Calu3 (cell line): ENCODE measurements at regions not wholly inside any gene's neighbourhood (a gene's known extent, or its start where the extent isn't known, plus 50 kb on each side); places are given as distances from the start of the nearest gene placed in this dataset.

Experiments
- BruUV-seq: library from RNA; stranded (reverse); fragments of 400-500 nt; replicated peaks from 2 replicates; lab custom pipeline; 2021; lab: Mats Ljungman, UMichigan
- CTCF ChIA-PET: fragments of 300-600 bp; sonication (Branson Sonifier 250); formaldehyde crosslinking; loops from one replicate; lab custom pipeline; 2022; ENCODE audit warnings: antibody characterized with exemption; lab: Charles Lee
- DNase-seq: peaks from one replicate; pipeline ENCODE4 v3.0.0; 2022
- H3K27ac Mint-ChIP-seq: one replicate; pipeline ENCODE4 v1.8.0; 2022; ENCODE audit warnings: mixed read lengths; ENCODE audit not compliant: unreplicated experiment
- H3K27me3 Mint-ChIP-seq: one replicate; pipeline ENCODE4 v1.8.0; 2022; ENCODE audit warnings: mixed read lengths; ENCODE audit not compliant: unreplicated experiment
- H3K36me3 Mint-ChIP-seq: one replicate; pipeline ENCODE4 v1.8.0; 2022; ENCODE audit warnings: mild to moderate bottlenecking, moderate library complexity, mixed read lengths; ENCODE audit not compliant: insufficient read depth, unreplicated experiment
- H3K4me1 Mint-ChIP-seq: one replicate; pipeline ENCODE4 v1.8.0; 2022; ENCODE audit warnings: mild to moderate bottlenecking, low read depth, mixed read lengths; ENCODE audit not compliant: unreplicated experiment
- H3K4me3 Mint-ChIP-seq: one replicate; pipeline ENCODE4 v1.8.0; 2022; ENCODE audit warnings: mild to moderate bottlenecking, low read depth, moderate library complexity, mixed read lengths; ENCODE audit not compliant: unreplicated experiment
- H3K9me3 Mint-ChIP-seq: one replicate; pipeline ENCODE4 v1.8.0; 2022; ENCODE audit warnings: low read depth, mixed read lengths; ENCODE audit not compliant: unreplicated experiment
- intact Hi-C: fragments of 100-400 bp; cut with micrococcal nuclease; formaldehyde crosslinking; loops from one replicate; pipeline ENCODE4 v1.10.0; 2022; ENCODE audit not compliant: unreplicated experiment
- TF ChIP-seq, protein P1 (sequence below): fragments of 200-600 bp; IDR thresholded peaks from one replicate; pipeline ENCODE4 v1.8.0; 2022; ENCODE audit warnings: antibody characterized with exemption; ENCODE audit not compliant: unreplicated experiment

DNA sequence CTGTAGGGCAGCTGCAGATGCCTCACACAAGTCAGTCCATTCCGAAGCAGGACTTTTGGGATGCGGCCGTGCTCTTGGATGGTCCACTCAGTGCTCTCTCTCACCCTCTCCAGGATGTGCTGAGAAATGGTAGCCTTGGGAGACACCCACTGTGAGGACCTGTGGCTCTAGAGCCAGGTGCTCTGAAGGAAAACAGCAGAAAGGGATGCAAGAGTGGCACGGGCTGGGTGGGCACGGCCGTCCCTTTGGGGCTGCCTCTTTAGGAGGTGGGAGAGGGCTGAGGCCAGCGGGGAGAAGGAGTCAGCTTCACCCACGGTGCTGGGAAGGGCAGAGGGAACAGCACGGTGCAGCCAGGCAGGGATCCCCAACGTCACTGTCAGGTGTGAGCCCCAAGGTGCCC, 106.1 kb downstream of the RIPK4 start:
- Mint-ChIP-seq H3K27me3 (no peaks in the 10 kb centered on the region), H3K4me3 (no peak overlapping the region), H3K9me3 (no peaks in the 10 kb centered on the region), H3K27ac (no peak overlapping the region), H3K36me3 (peaks cover 4% of the 10 kb centered on the region), H3K4me1 (peaks cover 56% of the 10 kb centered on the region)
- CTCF ChIA-PET: no interaction called here
- no TSS peak for BruUV-seq
- no peak for DNase-seq
- intact Hi-C loops: loop anchor here (5.0 kb wide), 2 partner anchors 43 to 107 kb away; partner anchors contain the start of gene RIPK4
- TF ChIP-seq, protein P1, sequence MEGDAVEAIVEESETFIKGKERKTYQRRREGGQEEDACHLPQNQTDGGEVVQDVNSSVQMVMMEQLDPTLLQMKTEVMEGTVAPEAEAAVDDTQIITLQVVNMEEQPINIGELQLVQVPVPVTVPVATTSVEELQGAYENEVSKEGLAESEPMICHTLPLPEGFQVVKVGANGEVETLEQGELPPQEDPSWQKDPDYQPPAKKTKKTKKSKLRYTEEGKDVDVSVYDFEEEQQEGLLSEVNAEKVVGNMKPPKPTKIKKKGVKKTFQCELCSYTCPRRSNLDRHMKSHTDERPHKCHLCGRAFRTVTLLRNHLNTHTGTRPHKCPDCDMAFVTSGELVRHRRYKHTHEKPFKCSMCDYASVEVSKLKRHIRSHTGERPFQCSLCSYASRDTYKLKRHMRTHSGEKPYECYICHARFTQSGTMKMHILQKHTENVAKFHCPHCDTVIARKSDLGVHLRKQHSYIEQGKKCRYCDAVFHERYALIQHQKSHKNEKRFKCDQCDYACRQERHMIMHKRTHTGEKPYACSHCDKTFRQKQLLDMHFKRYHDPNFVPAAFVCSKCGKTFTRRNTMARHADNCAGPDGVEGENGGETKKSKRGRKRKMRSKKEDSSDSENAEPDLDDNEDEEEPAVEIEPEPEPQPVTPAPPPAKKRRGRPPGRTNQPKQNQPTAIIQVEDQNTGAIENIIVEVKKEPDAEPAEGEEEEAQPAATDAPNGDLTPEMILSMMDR: no peak

DNA sequence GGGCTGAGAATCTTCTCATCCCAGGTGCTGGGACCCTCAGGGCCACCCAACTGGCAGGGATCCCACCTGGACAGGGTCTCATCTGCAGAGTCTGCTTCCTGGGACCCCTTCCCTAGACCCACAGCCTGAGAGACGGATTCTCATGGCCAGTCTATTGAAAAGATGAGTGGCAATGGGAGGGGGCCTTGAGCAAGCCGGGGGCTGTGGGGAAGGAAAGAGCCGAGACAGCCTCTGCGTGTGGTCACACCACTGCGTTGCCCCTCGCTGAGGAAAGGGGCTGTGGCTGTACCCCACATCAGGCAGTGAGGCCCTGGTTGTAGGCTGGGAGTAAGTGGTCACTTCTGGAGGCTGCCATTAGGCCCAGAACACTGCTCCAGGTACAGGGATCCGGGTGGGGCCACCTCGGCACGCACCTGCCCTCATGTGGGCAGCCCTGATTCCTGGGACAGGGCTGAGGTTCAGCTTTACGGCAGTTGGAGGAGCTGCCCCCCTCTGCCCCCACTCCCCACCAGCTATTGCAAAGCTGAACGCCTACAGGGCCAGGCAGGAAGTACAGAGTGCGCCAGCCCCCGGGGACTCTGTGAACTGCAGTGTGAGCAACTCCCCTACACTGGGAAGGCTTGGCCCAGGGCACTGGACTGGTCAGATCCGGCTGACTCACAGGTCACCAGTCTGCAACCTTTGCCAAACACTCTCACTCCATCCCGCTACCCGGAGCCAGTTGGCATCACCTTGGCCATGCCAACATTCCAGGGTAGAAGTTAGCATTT, 106.9 kb downstream of the RIPK4 start:
- intact Hi-C loops: loop anchor here (5.0 kb wide), 2 partner anchors 43 to 107 kb away; partner anchors contain the start of gene RIPK4
- DNase-seq: peak; percentile 41
- H3K4me3 Mint-ChIP-seq: no peak overlapping the region

DNA sequence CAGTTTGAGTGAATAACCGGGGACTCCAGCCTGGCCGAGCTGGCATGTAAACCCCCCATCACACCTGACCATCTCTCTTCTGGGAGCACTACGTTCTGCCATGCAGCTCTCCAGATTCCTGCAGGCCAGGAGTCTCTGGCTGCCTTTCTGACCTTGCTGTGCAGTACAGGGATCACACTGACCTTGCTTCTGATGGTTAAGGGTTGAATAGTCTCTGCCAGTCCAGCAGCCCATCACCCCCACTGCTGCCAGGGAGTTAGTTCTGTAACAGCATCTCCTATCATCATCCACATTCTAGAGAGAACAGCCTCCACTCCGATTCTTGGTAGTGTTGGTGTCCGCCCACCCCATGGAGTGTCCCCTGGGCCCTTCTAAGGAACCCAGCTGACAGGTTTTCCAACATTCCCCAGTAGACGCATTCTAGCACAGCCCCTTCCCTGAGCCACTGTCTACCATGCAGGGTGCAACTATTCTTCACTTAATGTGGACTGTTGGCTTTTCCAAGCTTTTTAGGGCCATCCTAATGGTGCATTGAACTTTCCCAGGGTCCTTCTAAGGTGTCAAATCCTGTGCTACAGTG, 109.8 kb downstream of the RIPK4 start:
- H3K27ac Mint-ChIP-seq: no peak overlapping the region

More for the DNA sequence above, 106.9 kb downstream of the RIPK4 start:
- peaks cover 53% of the 10 kb centered on the region for H3K4me1 Mint-ChIP-seq
- BruUV-seq: no TSS peak
- no peaks in the 10 kb centered on the region for H3K9me3 Mint-ChIP-seq
- H3K27me3 Mint-ChIP-seq: no peaks in the 10 kb centered on the region
- TF ChIP-seq, protein P1: no peak
- H3K36me3 Mint-ChIP-seq: peaks cover 4% of the 10 kb centered on the region
- CTCF ChIA-PET: no interaction called here
- H3K27ac Mint-ChIP-seq: no peak overlapping the region

DNA sequence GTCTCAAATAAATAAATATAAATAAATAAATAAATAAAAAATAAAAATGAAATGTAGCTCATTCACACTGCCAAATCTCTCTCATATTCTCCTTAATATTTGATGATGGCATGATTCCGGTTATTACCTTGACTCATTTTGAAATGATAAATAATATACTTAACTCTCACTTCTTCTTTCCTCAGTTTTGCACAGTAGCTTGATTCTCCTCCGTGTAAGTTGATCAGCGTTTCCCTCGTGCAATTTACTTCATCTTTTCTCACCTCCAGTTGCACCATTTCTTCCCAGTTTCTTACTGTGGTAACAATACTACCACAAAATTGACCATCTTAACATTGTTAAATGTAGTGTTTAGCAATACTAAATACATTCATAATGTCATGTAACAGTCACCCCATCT, 111.6 kb downstream of the RIPK4 start:
- BruUV-seq: no TSS peak
- CTCF ChIA-PET: interaction anchor here (0.7 kb wide), 1 partner anchor 354 kb away, joined by 12 read pairs; no protein-coding TSS in a partner anchor
- H3K27me3 Mint-ChIP-seq: no peaks in the 10 kb centered on the region
- TF ChIP-seq, protein P1: no peak
- H3K9me3 Mint-ChIP-seq: no peaks in the 10 kb centered on the region
- no peak overlapping the region for H3K27ac Mint-ChIP-seq
- DNase-seq: no peak
- intact Hi-C loops: no loop called here
- no peak overlapping the region for H3K4me3 Mint-ChIP-seq
- no peaks in the 10 kb centered on the region for H3K36me3 Mint-ChIP-seq
- H3K4me1 Mint-ChIP-seq: peaks cover 26% of the 10 kb centered on the region

More for the DNA sequence above, 109.8 kb downstream of the RIPK4 start:
- CTCF ChIA-PET: no interaction called here
- TF ChIP-seq, protein P1: no peak
- H3K36me3 Mint-ChIP-seq: no peaks in the 10 kb centered on the region
- H3K27me3 Mint-ChIP-seq: no peaks in the 10 kb centered on the region
- no peak for DNase-seq
- no TSS peak for BruUV-seq
- H3K4me3 Mint-ChIP-seq: no peak overlapping the region
- no peaks in the 10 kb centered on the region for H3K9me3 Mint-ChIP-seq
- intact Hi-C loops: no loop called here
- peaks cover 32% of the 10 kb centered on the region for H3K4me1 Mint-ChIP-seq
